ENCODE measurements at regions not wholly inside any gene's neighbourhood (a gene's known extent, or its start where the extent isn't known, plus 50 kb on each side); places are given as distances from the start of the nearest gene placed in this dataset.

- WGBS, 2 donors: 88 to 95% methylated on average over 6 of the region's 6 CpGs
- Histone ChIP-seq H3K4me3 (ENCODE audit: low read depth in 1 of 2, low read length in 2 of 2) (no peak overlapping the region), H3K4me1 (ENCODE audit: control insufficient read depth in 2 of 2, insufficient read depth in 2 of 2, low read length in 1 of 2) (no peaks in the 10 kb centered on the region), H3K36me3 (ENCODE audit: control insufficient read depth in 2 of 2, insufficient read depth in 2 of 2, low read length in 1 of 2) (no peaks in the 10 kb centered on the region), H3K27me3 (ENCODE audit: control insufficient read depth in 1 of 2, insufficient read depth in 2 of 2, low read length in 2 of 2) (no peaks in the 10 kb centered on the region), H3K27ac (ENCODE audit: low read depth in 2 of 2, low read length in 1 of 2) (no peak overlapping the region), H3K9me3 (ENCODE audit: control insufficient read depth in 2 of 2, insufficient read depth in 1 of 2, low read depth in 1 of 2, low read length in 1 of 2) (no peaks in the 10 kb centered on the region)
Measured at GRCh38 chr6:56350628-56351260, 103.4 kb upstream of the COL21A1 start.

GRCh38 chr6:56349194-56349593 is 101.8 kb upstream of the COL21A1 start:
- no peaks in the 10 kb centered on the region for H3K9me3 ChIP-seq (ENCODE audit: control insufficient read depth in 2 of 2, insufficient read depth in 1 of 2, low read depth in 1 of 2, low read length in 1 of 2)
- H3K36me3 ChIP-seq (ENCODE audit: control insufficient read depth in 2 of 2, insufficient read depth in 2 of 2, low read length in 1 of 2): no peaks in the 10 kb centered on the region
- H3K27ac ChIP-seq (ENCODE audit: low read depth in 2 of 2, low read length in 1 of 2): no peak overlapping the region
- no peaks in the 10 kb centered on the region for H3K4me1 ChIP-seq (ENCODE audit: control insufficient read depth in 2 of 2, insufficient read depth in 2 of 2, low read length in 1 of 2)
- H3K27me3 ChIP-seq (ENCODE audit: control insufficient read depth in 1 of 2, insufficient read depth in 2 of 2, low read length in 2 of 2): no peaks in the 10 kb centered on the region
- H3K4me3 ChIP-seq (ENCODE audit: low read depth in 1 of 2, low read length in 2 of 2): no peak overlapping the region
- WGBS, 2 donors: 56 to 64% methylated on average over 3 of the region's 3 CpGs

- 92 to 94% methylated on average over 1 of the region's 1 CpG for WGBS, 2 donors
- no peaks in the 10 kb centered on the region for H3K4me1 ChIP-seq (ENCODE audit: control insufficient read depth in 2 of 2, insufficient read depth in 2 of 2, low read length in 1 of 2)
Measured at GRCh38 chr6:56348578-56348977, 101.2 kb upstream of the COL21A1 start.

GRCh38 chr6:56347526-56347925 is 100.1 kb upstream of the COL21A1 start:
- H3K4me1 ChIP-seq (ENCODE audit: control insufficient read depth in 2 of 2, insufficient read depth in 2 of 2, low read length in 1 of 2): no peaks in the 10 kb centered on the region
- H3K27ac ChIP-seq (ENCODE audit: low read depth in 2 of 2, low read length in 1 of 2): no peak overlapping the region
- no peaks in the 10 kb centered on the region for H3K36me3 ChIP-seq (ENCODE audit: control insufficient read depth in 2 of 2, insufficient read depth in 2 of 2, low read length in 1 of 2)
- no peaks in the 10 kb centered on the region for H3K27me3 ChIP-seq (ENCODE audit: control insufficient read depth in 1 of 2, insufficient read depth in 2 of 2, low read length in 2 of 2)
- H3K9me3 ChIP-seq (ENCODE audit: control insufficient read depth in 2 of 2, insufficient read depth in 1 of 2, low read depth in 1 of 2, low read length in 1 of 2): no peaks in the 10 kb centered on the region
- H3K4me3 ChIP-seq (ENCODE audit: low read depth in 1 of 2, low read length in 2 of 2): no peak overlapping the region

More at GRCh38 chr6:56348578-56348977, 101.2 kb upstream of the COL21A1 start:
- Histone ChIP-seq H3K9me3 (ENCODE audit: control insufficient read depth in 2 of 2, insufficient read depth in 1 of 2, low read depth in 1 of 2, low read length in 1 of 2) (no peaks in the 10 kb centered on the region), H3K4me3 (ENCODE audit: low read depth in 1 of 2, low read length in 2 of 2) (no peak overlapping the region), H3K36me3 (ENCODE audit: control insufficient read depth in 2 of 2, insufficient read depth in 2 of 2, low read length in 1 of 2) (no peaks in the 10 kb centered on the region), H3K27me3 (ENCODE audit: control insufficient read depth in 1 of 2, insufficient read depth in 2 of 2, low read length in 2 of 2) (no peaks in the 10 kb centered on the region), H3K27ac (ENCODE audit: low read depth in 2 of 2, low read length in 1 of 2) (no peak overlapping the region)

- no peak overlapping the region for H3K27ac ChIP-seq (ENCODE audit: low read depth in 2 of 2, low read length in 1 of 2)
- H3K4me3 ChIP-seq (ENCODE audit: low read depth in 1 of 2, low read length in 2 of 2): no peak overlapping the region
- H3K4me1 ChIP-seq (ENCODE audit: control insufficient read depth in 2 of 2, insufficient read depth in 2 of 2, low read length in 1 of 2): no peaks in the 10 kb centered on the region
- no peaks in the 10 kb centered on the region for H3K9me3 ChIP-seq (ENCODE audit: control insufficient read depth in 2 of 2, insufficient read depth in 1 of 2, low read depth in 1 of 2, low read length in 1 of 2)
- H3K36me3 ChIP-seq (ENCODE audit: control insufficient read depth in 2 of 2, insufficient read depth in 2 of 2, low read length in 1 of 2): no peaks in the 10 kb centered on the region
- WGBS, 2 donors: 83 to 85% methylated on average over 4 of the region's 4 CpGs
- H3K27me3 ChIP-seq (ENCODE audit: control insufficient read depth in 1 of 2, insufficient read depth in 2 of 2, low read length in 2 of 2): no peaks in the 10 kb centered on the region
Measured at GRCh38 chr6:56346958-56347357, 99.6 kb upstream of the COL21A1 start.

GRCh38 chr6:56345376-56345995 is 98.1 kb upstream of the COL21A1 start:
- H3K4me3 ChIP-seq (ENCODE audit: low read depth in 1 of 2, low read length in 2 of 2): no peak overlapping the region
- H3K9me3 ChIP-seq (ENCODE audit: control insufficient read depth in 2 of 2, insufficient read depth in 1 of 2, low read depth in 1 of 2, low read length in 1 of 2): no peaks in the 10 kb centered on the region
- H3K4me1 ChIP-seq (ENCODE audit: control insufficient read depth in 2 of 2, insufficient read depth in 2 of 2, low read length in 1 of 2): no peaks in the 10 kb centered on the region
- WGBS, 2 donors: 61 to 65% methylated on average over 6 of the region's 6 CpGs
- no peaks in the 10 kb centered on the region for H3K27me3 ChIP-seq (ENCODE audit: control insufficient read depth in 1 of 2, insufficient read depth in 2 of 2, low read length in 2 of 2)
- H3K36me3 ChIP-seq (ENCODE audit: control insufficient read depth in 2 of 2, insufficient read depth in 2 of 2, low read length in 1 of 2): no peaks in the 10 kb centered on the region
- H3K27ac ChIP-seq (ENCODE audit: low read depth in 2 of 2, low read length in 1 of 2): no peak overlapping the region

GRCh38 chr6:56343295-56343694 is 95.9 kb upstream of the COL21A1 start:
- WGBS, 2 donors: 76 to 88% methylated on average over 2 of the region's 2 CpGs
- H3K27ac ChIP-seq (ENCODE audit: low read depth in 2 of 2, low read length in 1 of 2): no peak overlapping the region
- no peaks in the 10 kb centered on the region for H3K36me3 ChIP-seq (ENCODE audit: control insufficient read depth in 2 of 2, insufficient read depth in 2 of 2, low read length in 1 of 2)
- no peaks in the 10 kb centered on the region for H3K4me1 ChIP-seq (ENCODE audit: control insufficient read depth in 2 of 2, insufficient read depth in 2 of 2, low read length in 1 of 2)
- H3K27me3 ChIP-seq (ENCODE audit: control insufficient read depth in 1 of 2, insufficient read depth in 2 of 2, low read length in 2 of 2): no peaks in the 10 kb centered on the region
- no peak overlapping the region for H3K4me3 ChIP-seq (ENCODE audit: low read depth in 1 of 2, low read length in 2 of 2)
- peaks cover 0 to 2% of the 10 kb centered on the region in 2 donors for H3K9me3 ChIP-seq (ENCODE audit: control insufficient read depth in 2 of 2, insufficient read depth in 1 of 2, low read depth in 1 of 2, low read length in 1 of 2)

GRCh38 chr6:56339524-56339923 is 92.1 kb upstream of the COL21A1 start:
- Histone ChIP-seq H3K9me3 (ENCODE audit: control insufficient read depth in 2 of 2, insufficient read depth in 1 of 2, low read depth in 1 of 2, low read length in 1 of 2) (peaks cover 0 to 5% of the 10 kb centered on the region in 2 donors), H3K27me3 (ENCODE audit: control insufficient read depth in 1 of 2, insufficient read depth in 2 of 2, low read length in 2 of 2) (no peaks in the 10 kb centered on the region), H3K27ac (ENCODE audit: low read depth in 2 of 2, low read length in 1 of 2) (no peak overlapping the region), H3K4me1 (ENCODE audit: control insufficient read depth in 2 of 2, insufficient read depth in 2 of 2, low read length in 1 of 2) (no peaks in the 10 kb centered on the region), H3K36me3 (ENCODE audit: control insufficient read depth in 2 of 2, insufficient read depth in 2 of 2, low read length in 1 of 2) (no peaks in the 10 kb centered on the region), H3K4me3 (ENCODE audit: low read depth in 1 of 2, low read length in 2 of 2) (no peak overlapping the region)
- 36 to 66% methylated on average over 3 of the region's 3 CpGs for WGBS, 2 donors

- Histone ChIP-seq H3K9me3 (ENCODE audit: control insufficient read depth in 2 of 2, insufficient read depth in 1 of 2, low read depth in 1 of 2, low read length in 1 of 2) (peaks cover 0 to 5% of the 10 kb centered on the region in 2 donors), H3K27ac (ENCODE audit: low read depth in 2 of 2, low read length in 1 of 2) (no peak overlapping the region), H3K4me3 (ENCODE audit: low read depth in 1 of 2, low read length in 2 of 2) (no peak overlapping the region), H3K27me3 (ENCODE audit: control insufficient read depth in 1 of 2, insufficient read depth in 2 of 2, low read length in 2 of 2) (no peaks in the 10 kb centered on the region), H3K36me3 (ENCODE audit: control insufficient read depth in 2 of 2, insufficient read depth in 2 of 2, low read length in 1 of 2) (no peaks in the 10 kb centered on the region), H3K4me1 (ENCODE audit: control insufficient read depth in 2 of 2, insufficient read depth in 2 of 2, low read length in 1 of 2) (no peaks in the 10 kb centered on the region)
- 33 to 37% methylated on average over 1 of the region's 1 CpG for WGBS, 2 donors
Measured at GRCh38 chr6:56335726-56336125, 88.3 kb upstream of the COL21A1 start.

GRCh38 chr6:56334937-56335336 is 87.6 kb upstream of the COL21A1 start:
- no peaks in the 10 kb centered on the region for H3K4me1 ChIP-seq (ENCODE audit: control insufficient read depth in 2 of 2, insufficient read depth in 2 of 2, low read length in 1 of 2)
- H3K27me3 ChIP-seq (ENCODE audit: control insufficient read depth in 1 of 2, insufficient read depth in 2 of 2, low read length in 2 of 2): no peaks in the 10 kb centered on the region
- WGBS, 2 donors: 35 to 61% methylated on average over 1 of the region's 1 CpG
- no peak overlapping the region for H3K4me3 ChIP-seq (ENCODE audit: low read depth in 1 of 2, low read length in 2 of 2)
- H3K36me3 ChIP-seq (ENCODE audit: control insufficient read depth in 2 of 2, insufficient read depth in 2 of 2, low read length in 1 of 2): no peaks in the 10 kb centered on the region
- no peak overlapping the region for H3K27ac ChIP-seq (ENCODE audit: low read depth in 2 of 2, low read length in 1 of 2)
- H3K9me3 ChIP-seq (ENCODE audit: control insufficient read depth in 2 of 2, insufficient read depth in 1 of 2, low read depth in 1 of 2, low read length in 1 of 2): peaks cover 0 to 5% of the 10 kb centered on the region in 2 donors

Data from esophagus (tissue), 2 donors.